RWPE2 (cell line): ENCODE measurements at regions not wholly inside any gene's neighbourhood (a gene's known extent, or its start where the extent isn't known, plus 50 kb on each side); places are given as distances from the start of the nearest gene placed in this dataset.

Source experiments
- ATAC-seq: fragments of 200-7000 bp; cut with Tn5 transposase; 3 replicates; pipeline ENCODE4 v1.9.1; 2021; ENCODE audit warnings: low read depth
- DNase-seq: peaks from one replicate; pipeline ENCODE4 v3.0.0-alpha.2; 2020; ENCODE audit warnings: low spot score
- H3K27ac ChIP-seq: fragments of 450-650 bp; 2 replicates; pipeline ENCODE4 v1.5.1; 2017; ENCODE audit warnings: mild to moderate bottlenecking; ENCODE audit not compliant: poor library complexity, severe bottlenecking
- H3K27me3 ChIP-seq: fragments of 250-450 bp; sonication (Bioruptor Pico); 2 replicates; pipeline ENCODE4 v1.5.1; 2021; ENCODE audit warnings: mild to moderate bottlenecking, moderate library complexity; ENCODE audit not compliant: insufficient read depth, poor library complexity, severe bottlenecking
- H3K36me3 ChIP-seq: fragments of 250-450 bp; sonication (Bioruptor Pico); 2 replicates; pipeline ENCODE4 v1.5.1; 2020; ENCODE audit warnings: low read depth, mild to moderate bottlenecking, moderate library complexity
- H3K4me1 ChIP-seq: fragments of 250-450 bp; sonication (Bioruptor Pico); 2 replicates; pipeline ENCODE4 v1.5.1; 2021; ENCODE audit warnings: mild to moderate bottlenecking, moderate library complexity; ENCODE audit not compliant: insufficient read depth, poor library complexity, severe bottlenecking
- H3K4me3 ChIP-seq: fragments of 250-450 bp; sonication (Bioruptor Pico); 2 replicates; pipeline ENCODE4 v1.5.1; 2021; ENCODE audit warnings: mild to moderate bottlenecking, moderate library complexity; ENCODE audit not compliant: severe bottlenecking
- H3K9me3 ChIP-seq: fragments of 250-450 bp; sonication (Bioruptor Pico); 2 replicates; pipeline ENCODE4 v1.5.1; 2021; ENCODE audit warnings: mild to moderate bottlenecking, moderate library complexity; ENCODE audit not compliant: severe bottlenecking
- CTCF ChIP-seq: fragments of 450-650 bp; IDR thresholded peaks from one replicate; pipeline ENCODE4 v1.5.1; 2017; ENCODE audit warnings: mild to moderate bottlenecking, moderate library complexity; ENCODE audit not compliant: poor library complexity, severe bottlenecking

DNA sequence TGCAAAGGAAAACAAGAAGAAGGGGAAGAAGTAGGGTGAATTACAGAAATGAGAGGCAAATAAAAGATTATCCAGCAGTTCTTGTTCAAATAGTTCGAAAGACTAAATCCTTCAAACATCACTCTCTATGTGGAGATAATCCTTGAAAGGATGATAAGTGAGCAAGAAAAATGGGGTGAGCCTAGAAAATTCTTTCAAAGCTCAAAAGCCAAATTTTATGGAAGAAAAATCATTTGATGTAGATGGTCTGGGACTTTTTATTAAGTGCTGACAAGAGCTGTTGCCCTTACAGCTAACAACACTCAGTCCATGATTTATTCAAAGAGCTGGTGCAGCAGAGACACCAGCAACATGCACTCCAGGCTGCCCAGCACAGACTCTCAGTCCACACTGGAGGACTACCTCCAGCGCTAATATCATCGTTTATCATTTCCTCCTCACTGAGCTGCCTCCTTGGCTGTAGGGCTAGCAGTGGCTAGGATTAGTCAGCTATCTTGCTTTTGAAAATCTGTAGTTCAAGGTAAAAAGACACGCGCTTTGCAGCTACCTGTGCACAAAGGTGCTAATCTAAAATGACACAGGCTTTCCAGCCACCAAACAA is 264.8 kb upstream of the KIF2A start:
- Histone ChIP-seq H3K36me3 (no peaks in the 10 kb centered on the region), H3K27me3 (no peaks in the 10 kb centered on the region), H3K27ac (no peak overlapping the region), H3K9me3 (no peaks in the 10 kb centered on the region), H3K4me3 (no peak overlapping the region), H3K4me1 (no peaks in the 10 kb centered on the region)
- no peak for TF ChIP-seq CTCF
- ATAC-seq (no peak), DNase-seq (no peak)

DNA sequence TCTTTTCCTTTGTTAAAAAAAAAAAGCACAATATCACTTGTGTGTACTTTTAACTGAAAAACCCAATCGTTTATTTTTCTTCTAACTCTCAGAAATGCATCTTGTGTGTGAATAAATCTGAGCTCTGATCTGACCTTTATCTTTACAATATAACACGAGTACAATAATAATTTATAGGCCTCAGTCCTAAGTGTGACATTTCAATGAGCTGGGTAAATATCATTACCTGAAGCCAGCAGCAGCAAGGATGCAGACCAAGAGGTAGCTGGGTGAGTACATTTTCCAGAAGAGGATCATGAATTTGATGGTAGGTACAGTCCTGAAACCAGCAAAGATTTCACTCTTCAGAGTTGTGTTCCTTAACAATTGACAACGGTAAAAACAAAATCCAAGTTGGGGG is 264.0 kb upstream of the KIF2A start:
- Histone ChIP-seq H3K4me3 (no peak overlapping the region), H3K9me3 (no peaks in the 10 kb centered on the region), H3K27me3 (no peaks in the 10 kb centered on the region), H3K4me1 (no peaks in the 10 kb centered on the region), H3K36me3 (no peaks in the 10 kb centered on the region), H3K27ac (no peak overlapping the region)
- DNase-seq (no peak), ATAC-seq (no peak)
- TF ChIP-seq CTCF = no peak

- DNase-seq (no peak), ATAC-seq (no peak)
- no peak overlapping the region for H3K27ac ChIP-seq
- H3K9me3 ChIP-seq = no peaks in the 10 kb centered on the region
- H3K36me3 ChIP-seq = no peaks in the 10 kb centered on the region
- H3K4me3 ChIP-seq = no peak overlapping the region
- H3K27me3 ChIP-seq = no peaks in the 10 kb centered on the region
- no peaks in the 10 kb centered on the region for H3K4me1 ChIP-seq
- TF ChIP-seq CTCF = no peak
These were observed 262.4 kb upstream of the KIF2A start for GRCh38 chr5:62043289-62044280.

GRCh38 chr5:62044989-62045388 is 261.0 kb upstream of the KIF2A start:
- no peaks in the 10 kb centered on the region for H3K9me3 ChIP-seq
- H3K4me1 ChIP-seq = no peaks in the 10 kb centered on the region
- DNase-seq (no peak), ATAC-seq (no peak)
- TF ChIP-seq CTCF = no peak
- H3K36me3 ChIP-seq = no peaks in the 10 kb centered on the region
- no peaks in the 10 kb centered on the region for H3K27me3 ChIP-seq
- H3K27ac ChIP-seq = no peak overlapping the region
- no peak overlapping the region for H3K4me3 ChIP-seq
